ENCODE measurements at regions not wholly inside any gene's neighbourhood (a gene's known extent, or its start where the extent isn't known, plus 50 kb on each side); places are given as distances from the start of the nearest gene placed in this dataset.

- TF ChIP-seq CTCF (IDR thresholded peaks at IDR 0.05) (no peak), POLR2AphosphoS5 (IDR thresholded peaks at IDR 0.05) (no peak)
These were observed 488.4 kb upstream of the UBE2E2 start for GRCh38 chr3:22714749-22715148.
